Left hindlimb (tissue), 1 donor: ENCODE measurements at regions not wholly inside any gene's neighbourhood (a gene's known extent, or its start where the extent isn't known, plus 50 kb on each side); places are given as distances from the start of the nearest gene placed in this dataset.
"Not testable (repeated sequence)": the region's sequence is repeated elsewhere in the genome, so short reads cannot be mapped to it uniquely, and the experiment has no call there.

ENCODE experiments used
- DNase-seq: peaks from one replicate; pipeline ENCODE4 v3.0.0-alpha.2; 2018

DNA sequence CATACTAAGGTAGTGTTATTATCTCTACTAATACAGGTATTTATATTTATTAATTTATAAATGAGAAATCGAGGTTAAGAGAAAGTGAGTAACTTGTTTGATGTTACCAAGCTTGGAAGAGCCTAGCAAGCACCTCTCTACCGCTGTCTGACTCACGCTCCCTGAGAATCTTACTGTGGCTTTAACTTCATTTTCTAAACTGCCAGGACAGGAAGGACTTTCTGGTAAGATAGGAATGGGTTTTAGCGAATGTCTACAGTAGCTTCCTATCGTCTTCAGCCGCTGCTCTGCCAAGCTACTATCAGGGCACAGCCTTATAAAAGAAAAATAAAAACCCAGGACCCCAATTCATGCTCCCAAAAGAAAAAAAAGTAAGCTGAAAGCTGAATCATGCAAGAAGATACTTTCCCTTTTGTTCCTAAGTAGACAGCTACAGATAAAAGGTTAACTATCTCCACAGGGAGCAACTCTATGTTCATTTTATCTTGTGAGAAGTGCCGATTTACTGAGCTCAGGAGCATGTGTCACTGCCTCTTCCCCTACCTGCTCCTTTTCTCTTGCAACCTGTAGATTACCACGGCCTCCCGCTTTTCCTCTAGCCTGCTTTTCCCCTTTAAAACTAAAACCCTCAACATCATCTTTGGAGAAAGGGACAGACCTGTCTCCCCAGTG, 60.2 kb downstream of the THNSL1 start:
- DNase-seq: no peak

GRCh38 chr10:25078658-25079431, 62.4 kb downstream of the THNSL1 start:
- no peak for DNase-seq

GRCh38 chr10:25080880-25081581, 64.6 kb downstream of the THNSL1 start:
- DNase-seq: peak; percentile 86

- no peak for DNase-seq
Measured at GRCh38 chr10:25082276-25083204, 66.1 kb downstream of the THNSL1 start.

- DNase-seq: no peak
Measured at GRCh38 chr10:25083546-25084111, 67.2 kb downstream of the THNSL1 start.

DNA sequence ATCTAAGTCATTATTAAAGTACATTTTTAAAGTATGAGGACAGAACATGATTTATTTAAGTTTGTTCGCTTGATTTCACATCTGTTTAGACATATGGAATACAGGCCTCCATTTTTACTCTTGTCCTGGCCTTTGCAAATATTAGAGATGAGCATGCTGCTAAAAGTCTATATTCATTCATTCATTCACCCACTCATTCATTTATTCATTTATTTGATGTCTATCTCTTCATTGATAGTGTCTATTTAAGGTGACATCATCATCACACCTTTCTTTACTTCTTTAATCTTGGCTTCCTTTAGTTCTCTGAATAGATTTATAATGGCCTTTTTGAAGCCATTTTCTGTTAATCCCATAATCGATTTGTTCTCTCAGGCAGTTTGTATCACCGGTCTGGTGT, 68.0 kb downstream of the THNSL1 start:
- DNase-seq: no peak

DNA sequence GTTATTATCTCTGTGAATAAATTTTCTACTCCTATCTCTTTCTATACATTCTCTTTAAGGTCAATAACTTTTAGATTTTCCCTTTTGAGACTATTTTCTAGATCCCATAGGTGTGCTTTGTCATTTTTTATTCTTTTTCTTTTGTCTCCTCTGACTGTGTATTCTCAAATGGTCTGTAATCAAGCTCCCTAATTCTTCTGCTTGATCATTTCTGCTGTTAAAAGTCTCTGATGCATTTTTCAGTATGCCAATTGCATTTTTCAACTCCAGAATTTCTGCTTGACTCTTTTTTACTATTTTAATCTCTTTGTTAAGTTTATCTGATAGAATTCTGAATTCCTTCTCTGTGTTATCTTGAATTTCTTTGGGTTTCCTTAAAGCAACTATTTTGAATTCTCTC, 78.2 kb downstream of the THNSL1 start:
- no peak for DNase-seq

DNA sequence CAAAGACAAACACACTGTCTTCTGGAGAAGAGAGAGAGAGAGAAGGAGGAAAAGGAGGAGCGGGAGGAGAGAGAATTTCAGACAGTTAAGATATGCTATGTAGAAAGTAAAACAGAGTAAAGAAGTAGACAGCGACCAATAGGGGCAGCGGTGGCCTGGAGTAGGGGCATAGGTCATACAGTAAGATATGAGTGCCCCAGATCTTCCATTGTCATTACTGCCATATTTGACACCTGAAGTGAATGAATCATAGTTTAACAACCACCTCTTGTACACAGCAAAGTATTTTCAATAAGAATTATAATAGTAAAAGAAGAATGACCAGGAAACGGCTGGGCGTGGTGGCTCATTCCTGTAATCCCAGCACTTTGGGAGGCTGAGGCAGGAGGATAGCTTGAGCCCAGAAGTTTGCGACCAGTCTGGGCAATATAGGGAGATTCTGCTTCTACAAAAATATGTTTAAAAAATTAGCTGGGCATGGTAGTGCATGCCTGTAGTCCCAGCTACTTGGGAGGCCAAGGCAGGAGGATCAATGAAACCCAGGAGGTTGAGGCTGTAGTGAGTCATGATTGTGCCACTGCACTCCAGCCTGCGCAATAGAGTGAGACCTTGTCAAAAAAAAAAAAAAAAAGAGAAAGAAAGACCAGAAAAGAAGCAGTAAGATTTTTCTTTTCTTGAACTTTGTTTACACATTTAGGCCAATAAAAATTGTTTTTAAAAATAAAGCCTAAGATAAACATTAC, 77.0 kb upstream of the GPR158 start:
- DNase-seq: no peak

- DNase-seq: no peak
Measured at GRCh38 chr10:25100141-25100540, 74.7 kb upstream of the GPR158 start.

GRCh38 chr10:25101461-25102146, 73.2 kb upstream of the GPR158 start:
- DNase-seq: no peak

GRCh38 chr10:25102147-25102822, 72.5 kb upstream of the GPR158 start:
- DNase-seq: no peak

- DNase-seq: no peak
Measured at GRCh38 chr10:25103703-25104102, 71.1 kb upstream of the GPR158 start.

DNA sequence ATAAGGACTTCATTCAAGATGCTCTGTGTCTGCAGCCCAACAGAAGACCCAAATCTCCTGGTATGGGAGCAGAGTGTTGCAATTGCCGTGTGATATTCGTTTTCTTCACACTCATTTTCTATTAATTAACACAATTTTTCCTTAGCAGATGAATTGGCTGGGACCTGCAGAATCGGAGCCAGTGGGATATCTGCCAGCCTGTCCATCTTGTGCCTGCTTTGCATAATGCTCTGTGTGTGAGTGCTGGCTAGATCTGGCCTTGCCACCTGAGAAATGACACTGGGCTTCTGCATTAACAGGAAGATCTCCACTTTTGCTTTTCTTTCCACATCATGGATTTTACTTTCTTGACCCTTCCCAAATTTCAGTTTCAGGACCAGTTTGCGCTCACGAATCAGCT, 70.4 kb upstream of the GPR158 start:
- no peak for DNase-seq

GRCh38 chr10:25105262-25105661, 69.5 kb upstream of the GPR158 start:
- no peak for DNase-seq

DNA sequence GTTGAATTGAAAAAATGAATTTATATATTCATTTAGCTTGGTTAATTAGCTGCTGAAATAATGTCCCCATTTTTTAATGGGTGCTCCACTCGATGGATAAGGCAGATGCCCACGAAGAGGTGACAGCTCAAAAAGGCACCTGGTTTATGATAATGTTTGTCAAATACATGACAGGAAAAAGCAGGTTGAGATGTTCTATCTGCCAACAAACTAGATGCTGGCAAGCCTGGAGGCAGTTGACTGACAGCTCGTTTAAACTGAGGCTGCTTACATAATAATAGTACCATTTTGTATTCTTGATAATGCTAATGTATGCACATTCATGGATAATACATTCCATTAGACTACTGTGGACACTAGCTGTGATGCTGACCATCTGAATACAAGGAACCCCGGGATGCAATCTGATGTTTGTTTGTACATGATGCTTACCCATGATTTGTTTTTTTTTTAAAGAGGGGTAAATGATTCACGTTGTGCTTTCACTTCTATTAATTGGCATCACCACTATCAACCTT, 69.0 kb upstream of the GPR158 start:
- DNase-seq: no peak

- DNase-seq: no peak
Measured at GRCh38 chr10:25107756-25108155, 67.0 kb upstream of the GPR158 start.

- DNase-seq: not testable (repeated sequence)
Measured at GRCh38 chr10:25109896-25110295, 64.9 kb upstream of the GPR158 start.

- no peak for DNase-seq
Measured at GRCh38 chr10:25112016-25112415, 62.8 kb upstream of the GPR158 start.

DNA sequence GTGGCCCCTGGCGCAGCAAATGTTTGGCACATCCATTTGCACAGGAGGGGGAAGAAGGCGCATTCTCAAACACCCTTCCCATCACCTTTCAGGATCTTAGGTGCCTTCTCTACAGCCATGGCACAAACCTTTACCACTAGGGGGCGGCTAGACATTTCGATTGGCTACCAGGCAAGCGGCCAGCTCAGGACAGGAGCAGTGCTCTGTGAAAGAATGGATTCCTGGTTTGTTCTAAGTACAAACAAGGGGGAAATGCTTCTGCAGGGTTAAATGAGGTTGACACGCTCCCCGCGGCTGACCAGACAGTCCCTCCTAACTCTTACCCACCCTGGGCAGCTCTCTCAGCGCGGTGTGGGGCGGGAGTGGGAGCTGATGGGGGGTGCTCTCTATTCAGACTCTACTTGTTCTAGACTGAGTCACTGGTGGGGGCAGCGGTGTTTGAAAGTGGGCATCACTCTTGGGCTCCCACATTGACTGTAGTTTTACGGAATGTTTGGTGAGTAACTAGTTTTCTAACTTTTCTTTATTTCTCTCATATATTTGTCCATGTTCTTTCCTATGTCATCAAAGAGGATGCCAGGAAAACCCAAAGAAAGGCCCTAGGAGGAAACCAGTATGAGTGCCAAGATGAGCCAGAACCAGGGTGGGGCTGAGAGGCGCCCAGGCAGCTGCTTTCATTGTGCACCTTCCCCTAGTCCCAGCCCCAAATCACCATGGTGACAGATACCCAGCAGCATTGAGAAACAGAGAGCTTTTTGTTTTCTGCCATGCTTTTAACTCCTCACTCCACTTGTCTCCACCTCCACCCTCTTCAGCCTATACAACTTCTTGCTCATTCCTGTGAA, 61.4 kb upstream of the GPR158 start:
- DNase-seq: peak; percentile 64
